CD14-positive monocyte (primary cell): ENCODE measurements at regions not wholly inside any gene's neighbourhood (a gene's known extent, or its start where the extent isn't known, plus 50 kb on each side); places are given as distances from the start of the nearest gene placed in this dataset.

ENCODE experiments used
- DNase-seq, 3 donors: peaks; one replicate each; pipeline ENCODE4 v3.0.0-alpha.2; 2011 to 2022
- H2AFZ ChIP-seq: 2 replicates; pipeline ENCODE4 v1.6.0; 2012; ENCODE audit warnings: mild to moderate bottlenecking, low read depth, low read length, inconsistent platforms; ENCODE audit not compliant: insufficient read depth, poor library complexity, severe bottlenecking
- H3K27ac ChIP-seq, 2 donors: 1 replicate in 1 of 2; 2 replicates in 1 of 2; pipeline ENCODE4 v1.5.1; 2012 to 2013; ENCODE audit warnings: low read length in 2 of 2, control low read depth in 1 of 2, inconsistent platforms in 1 of 2, low read depth in 1 of 2, mild to moderate bottlenecking in 1 of 2
- H3K27me3 ChIP-seq, 2 donors: one replicate each; pipeline versions ENCODE4 v1.6.0 to v1.6.1; 2011 to 2013; ENCODE audit warnings: low read length in 2 of 2; ENCODE audit not compliant: control insufficient read depth in 2 of 2, insufficient read depth in 2 of 2
- H3K36me3 ChIP-seq, 2 donors: replicated peaks in 1 of 2; 1 replicate in 1 of 2; 2 replicates in 1 of 2; pipeline versions ENCODE4 v1.5.1 to v1.6.1; 2012 to 2013; ENCODE audit warnings: low read length in 2 of 2, control low read depth in 1 of 2, inconsistent platforms in 1 of 2, mild to moderate bottlenecking in 1 of 2; ENCODE audit not compliant: insufficient read depth in 2 of 2, control insufficient read depth in 1 of 2
- H3K4me1 ChIP-seq, 2 donors: 1 replicate in 1 of 2; 2 replicates in 1 of 2; pipeline versions ENCODE4 v1.5.1 to v1.6.1; 2012 to 2013; ENCODE audit warnings: low read length in 2 of 2, control low read depth in 1 of 2, inconsistent platforms in 1 of 2, mild to moderate bottlenecking in 1 of 2, moderate library complexity in 1 of 2; ENCODE audit not compliant: insufficient read depth in 2 of 2, control insufficient read depth in 1 of 2
- H3K4me2 ChIP-seq: replicated peaks from 2 replicates; pipeline ENCODE3; 2012; ENCODE audit warnings: low read length, moderate library complexity, mild to moderate bottlenecking; ENCODE audit not compliant: poor library complexity, severe bottlenecking; ENCODE audit errors: extremely low read depth
- H3K4me3 ChIP-seq, 3 experiments: fragments of 200-600 bp in 1 of 3; sonication (generic) in 1 of 3; replicated peaks in 1 of 3; 1 replicate in 2 of 3; 2 replicates in 1 of 3; pipeline ENCODE4 v1.5.1; 2011 to 2013; ENCODE audit warnings: low read length in 3 of 3, mild to moderate bottlenecking in 3 of 3, control low read depth in 2 of 3, low read depth in 2 of 3, inconsistent platforms in 1 of 3, moderate library complexity in 1 of 3
- H3K79me2 ChIP-seq: 2 replicates; pipeline ENCODE4 v1.6.0; 2012; ENCODE audit warnings: mild to moderate bottlenecking, control low read depth, inconsistent platforms, low read length, moderate library complexity; ENCODE audit not compliant: insufficient read depth
- H3K9ac ChIP-seq: 2 replicates; pipeline ENCODE4 v1.6.0; 2017; ENCODE audit warnings: low read length, mild to moderate bottlenecking; ENCODE audit not compliant: insufficient read depth, poor library complexity, severe bottlenecking
- H3K9me3 ChIP-seq, 2 donors: replicated peaks in 1 of 2; 1 replicate in 1 of 2; 2 replicates in 1 of 2; pipeline versions ENCODE4 v1.5.1 to v1.6.1; 2012 to 2013; ENCODE audit warnings: low read length in 2 of 2, control low read depth in 1 of 2; ENCODE audit not compliant: control insufficient read depth in 1 of 2, insufficient read depth in 1 of 2
- H4K20me1 ChIP-seq: 2 replicates; pipeline ENCODE4 v1.6.0; 2012; ENCODE audit warnings: mild to moderate bottlenecking, low read length, control low read depth, moderate library complexity; ENCODE audit not compliant: insufficient read depth
- H3K27ac Mint-ChIP-seq, 7 donors: one replicate each; pipeline ENCODE4 v1.8.0; 2020; ENCODE audit warnings: mild to moderate bottlenecking in 7 of 7, mixed read lengths in 7 of 7, moderate library complexity in 6 of 7, inconsistent platforms in 2 of 7
- H3K27me3 Mint-ChIP-seq, 3 donors: one replicate each; pipeline ENCODE4 v1.8.0; 2021 to 2022; ENCODE audit warnings: low read depth in 3 of 3, mild to moderate bottlenecking in 3 of 3, mixed read lengths in 3 of 3, moderate library complexity in 3 of 3, inconsistent platforms in 1 of 3
- H3K36me3 Mint-ChIP-seq, 2 donors: one replicate each; pipeline ENCODE4 v1.8.0; 2020; ENCODE audit warnings: mixed read lengths in 2 of 2, inconsistent platforms in 1 of 2, mild to moderate bottlenecking in 1 of 2
- H3K4me1 Mint-ChIP-seq: one replicate; pipeline ENCODE4 v1.8.0; 2020; ENCODE audit warnings: mild to moderate bottlenecking, mixed read lengths
- H3K4me3 Mint-ChIP-seq, 2 donors: one replicate each; pipeline ENCODE4 v1.8.0; 2020; ENCODE audit warnings: mild to moderate bottlenecking in 2 of 2, mixed read lengths in 2 of 2, moderate library complexity in 1 of 2
- H3K9me3 Mint-ChIP-seq, 7 donors: one replicate each; pipeline ENCODE4 v1.8.0; 2020 to 2022; ENCODE audit warnings: mixed read lengths in 7 of 7, mild to moderate bottlenecking in 6 of 7, moderate library complexity in 6 of 7, inconsistent platforms in 2 of 7
- CTCF ChIP-seq: fragments of 200-600 bp; IDR thresholded peaks from one replicate; pipeline ENCODE4 v1.8.0; 2022; ENCODE audit warnings: antibody characterized with exemption, mild to moderate bottlenecking
- WGBS: methylation state at CpG from one replicate; pipeline ENCODE4 v1.1.5; 2013; ENCODE audit warnings: missing lambda C conversion rate; ENCODE audit not compliant: insufficient coverage; 5-methylcytosine and 5-hydroxymethylcytosine counted together
- intact Hi-C, 2 donors: fragments of 100-400 bp; cut with micrococcal nuclease; formaldehyde crosslinking; loops; one replicate each; pipeline versions ENCODE4 v1.15.0 to v1.15.1; 2023

- Histone ChIP-seq H3K9me3 (peaks cover 0 to 4% of the 10 kb centered on the region in 2 donors), H3K79me2 (no peaks in the 10 kb centered on the region), H3K27me3 (peaks cover 20 to 42% of the 10 kb centered on the region in 2 donors), H3K4me2 (no peak overlapping the region), H4K20me1 (no peaks in the 10 kb centered on the region), H3K4me1 (peaks cover 7 to 9% of the 10 kb centered on the region in 2 donors), H3K9ac (no peak overlapping the region), H3K27ac (no peak overlapping the region), H2AFZ (no peak overlapping the region), H3K4me3 (no peak overlapping the region), H3K36me3 (no peaks in the 10 kb centered on the region)
- no CpG with 5 or more reads among the region's 1 CpG for WGBS
- peaks cover 4% of the 10 kb centered on the region for H3K4me1 Mint-ChIP-seq
- peaks cover 0 to 1% of the 10 kb centered on the region in 2 donors for H3K36me3 Mint-ChIP-seq
- peaks cover 0 to 4% (median 2%) of the 10 kb centered on the region in 7 donors for H3K9me3 Mint-ChIP-seq
- H3K27me3 Mint-ChIP-seq: peaks cover 30 to 45% (median 45%) of the 10 kb centered on the region in 3 donors
- DNase-seq: no peak
- TF ChIP-seq CTCF: no peak
- H3K27ac Mint-ChIP-seq: peak overlapping the region in 1 of 7 donors; percentile 46
- intact Hi-C loops: loop anchor here (2.0 to 5.0 kb wide), 3 partner anchors 1436 to 1556 kb away; no protein-coding TSS in a partner anchor
- peak overlapping the region in 1 of 2 donors; percentile 58 for H3K4me3 Mint-ChIP-seq
Observed at GRCh38 chr19:32223106-32223505, 122.3 kb upstream of the ZNF507 start.

DNA sequence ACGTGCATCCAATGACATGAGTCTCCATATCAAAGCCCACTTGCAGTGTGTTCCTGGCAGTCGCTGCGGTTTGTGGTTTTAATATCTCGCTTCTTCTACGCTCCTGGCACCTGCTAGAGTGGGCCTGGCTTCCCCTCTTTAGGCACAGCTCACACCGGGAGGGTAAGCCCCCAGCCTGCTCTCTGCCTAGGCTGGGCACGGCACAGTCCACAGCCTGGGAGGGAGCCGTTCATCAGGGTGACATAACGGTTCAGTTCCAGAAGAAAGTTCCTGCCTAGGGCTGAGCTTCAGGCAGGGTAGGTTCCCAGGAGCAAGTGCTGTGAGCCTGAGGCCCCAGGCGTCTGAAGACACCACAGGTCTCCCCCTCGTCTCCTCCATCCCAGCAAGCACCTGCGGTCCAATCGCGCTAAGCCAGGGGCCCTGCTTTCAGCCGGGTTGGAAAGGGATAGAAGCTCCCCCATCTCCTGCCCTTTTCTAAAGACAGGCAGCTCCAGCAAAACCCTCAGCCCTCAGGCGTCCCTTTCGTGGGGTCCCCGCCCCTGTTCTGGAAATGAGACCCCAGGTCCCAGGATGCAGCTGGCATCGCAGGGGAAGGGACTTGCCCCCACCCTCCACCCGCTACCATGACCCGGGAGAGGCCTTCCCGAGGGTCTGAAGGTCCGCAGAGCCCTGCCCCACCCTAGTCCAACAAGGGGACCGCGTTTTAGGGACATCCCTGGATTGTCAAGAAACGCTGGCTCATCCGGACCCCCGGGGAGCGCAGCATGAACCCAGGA is 121.6 kb upstream of the ZNF507 start:
- peaks cover 31 to 45% (median 45%) of the 10 kb centered on the region in 3 donors for H3K27me3 Mint-ChIP-seq
- Histone ChIP-seq H3K79me2 (no peaks in the 10 kb centered on the region), H3K4me3 (peak overlapping the region in 1 of 3 experiments; percentile 50), H4K20me1 (no peaks in the 10 kb centered on the region), H3K27ac (no peak overlapping the region), H3K9me3 (peaks cover 0 to 4% of the 10 kb centered on the region in 2 donors), H2AFZ (no peak overlapping the region), H3K9ac (peak overlapping the region; percentile 15), H3K4me2 (peak overlapping the region; percentile 53), H3K4me1 (peaks cover 7 to 9% of the 10 kb centered on the region in 2 donors), H3K36me3 (no peaks in the 10 kb centered on the region), H3K27me3 (peaks cover 20 to 42% of the 10 kb centered on the region in 2 donors)
- intact Hi-C loops: loop anchor here (2.0 to 5.0 kb wide), 5 partner anchors 1437 to 1556 kb away; no protein-coding TSS in a partner anchor
- peak overlapping the region in 1 of 2 donors; percentile 95 for H3K4me3 Mint-ChIP-seq
- peaks cover 0 to 4% (median 2%) of the 10 kb centered on the region in 7 donors for H3K9me3 Mint-ChIP-seq
- WGBS: 1% methylated on average over 27 of the region's 29 CpGs
- no peak for TF ChIP-seq CTCF
- H3K4me1 Mint-ChIP-seq: peaks cover 4% of the 10 kb centered on the region
- H3K36me3 Mint-ChIP-seq: peaks cover 0 to 1% of the 10 kb centered on the region in 2 donors
- no peak for DNase-seq
- no peak overlapping the region for H3K27ac Mint-ChIP-seq
